ENCODE measurements at regions not wholly inside any gene's neighbourhood (a gene's known extent, or its start where the extent isn't known, plus 50 kb on each side); places are given as distances from the start of the nearest gene placed in this dataset.

DNA sequence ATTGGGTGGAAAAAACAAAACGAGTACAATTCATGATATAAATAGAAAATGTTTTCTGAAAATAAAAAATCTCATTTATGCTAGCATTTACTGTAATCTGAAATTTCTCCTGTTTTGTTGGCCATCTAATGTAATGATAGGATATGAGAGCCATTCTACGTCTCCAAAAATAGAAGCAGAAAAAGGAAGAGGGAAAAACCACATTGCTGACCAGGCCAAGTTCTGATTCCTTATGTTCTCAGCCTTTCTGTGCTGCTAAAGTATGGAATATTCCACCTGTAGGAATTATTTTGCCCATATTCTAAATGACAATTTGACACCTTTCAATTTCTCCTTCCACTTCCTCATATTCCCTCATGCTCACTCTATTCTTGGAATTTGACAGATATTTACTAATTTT lies 110.2 kb downstream of the TBXT start:
- POLR2A ChIA-PET (ENCODE audit: low non-redundant PET), result no interaction called here
- Histone ChIP-seq H3K27ac (ENCODE audit: low read depth, low read length, poor library complexity, severe bottlenecking) (no peak overlapping the region), H3K36me3 (ENCODE audit: insufficient read depth, low read length, poor library complexity, severe bottlenecking) (no peaks in the 10 kb centered on the region), H3K27me3 (replicated peaks; ENCODE audit: insufficient read depth, low read depth, low read length, poor library complexity) (no peaks in the 10 kb centered on the region), H3K4me1 (ENCODE audit: insufficient read depth, low read length, poor library complexity, severe bottlenecking) (no peaks in the 10 kb centered on the region), H3K9me3 (ENCODE audit: low read depth, low read length, poor library complexity, severe bottlenecking) (peaks cover 13% of the 10 kb centered on the region), H3K4me3 (ENCODE audit: low read depth, low read length, poor library complexity, severe bottlenecking) (no peak overlapping the region)
- no peak for DNase-seq (ENCODE audit: low spot score)
- no TSS peak for BruUV-seq (replicated peaks)
- TF ChIP-seq EZH2 (IDR thresholded peaks at IDR 0.05; ENCODE audit: borderline replicate concordance, low read depth, low read length, poor library complexity, severe bottlenecking), result no peak
- no peak for TF ChIP-seq CTCF (conservative IDR thresholded peaks at IDR 0.05; ENCODE audit: low read depth, low read length)
- intact Hi-C loops (cut with micrococcal nuclease; ENCODE audit: unreplicated experiment), result no loop called here
- CTCF ChIA-PET, result no interaction called here

- no peaks in the 10 kb centered on the region for H3K4me1 ChIP-seq (ENCODE audit: insufficient read depth, low read length, poor library complexity, severe bottlenecking)
- peaks cover 13% of the 10 kb centered on the region for H3K9me3 ChIP-seq (ENCODE audit: low read depth, low read length, poor library complexity, severe bottlenecking)
- H3K36me3 ChIP-seq (ENCODE audit: insufficient read depth, low read length, poor library complexity, severe bottlenecking), result no peaks in the 10 kb centered on the region
- H3K27me3 ChIP-seq (replicated peaks; ENCODE audit: insufficient read depth, low read depth, low read length, poor library complexity), result no peaks in the 10 kb centered on the region
- no peak for DNase-seq (ENCODE audit: low spot score)
- POLR2A ChIA-PET (ENCODE audit: low non-redundant PET), result no interaction called here
- TF ChIP-seq CTCF (conservative IDR thresholded peaks at IDR 0.05; ENCODE audit: low read depth, low read length) (no peak), EZH2 (IDR thresholded peaks at IDR 0.05; ENCODE audit: borderline replicate concordance, low read depth, low read length, poor library complexity, severe bottlenecking) (no peak)
- no TSS peak for BruUV-seq (replicated peaks)
- CTCF ChIA-PET, result no interaction called here
- intact Hi-C loops (cut with micrococcal nuclease; ENCODE audit: unreplicated experiment), result no loop called here
- H3K27ac ChIP-seq (ENCODE audit: low read depth, low read length, poor library complexity, severe bottlenecking), result no peak overlapping the region
- H3K4me3 ChIP-seq (ENCODE audit: low read depth, low read length, poor library complexity, severe bottlenecking), result no peak overlapping the region
Measured at GRCh38 chr6:166056637-166057036, 111.0 kb downstream of the TBXT start.

DNA sequence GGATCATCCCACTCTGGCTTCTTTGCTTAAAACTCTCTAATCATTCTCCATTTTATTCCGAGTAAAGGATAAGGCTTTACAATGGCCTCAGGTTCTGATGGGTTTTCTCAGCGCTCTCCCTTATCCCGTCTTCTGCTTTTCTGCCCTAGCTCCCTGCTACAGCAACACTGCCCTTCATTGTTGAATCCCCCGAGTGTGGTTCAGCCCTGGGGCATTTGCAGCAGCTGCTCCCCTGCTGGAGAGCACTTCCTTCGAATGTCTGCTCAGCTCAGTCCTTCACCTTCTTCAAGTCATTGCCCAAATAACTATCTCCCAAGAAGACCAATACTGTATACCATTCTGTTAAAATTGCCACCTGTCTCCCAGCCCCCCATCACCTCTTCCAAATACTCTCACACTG lies 111.8 kb downstream of the TBXT start:
- no TSS peak for BruUV-seq (replicated peaks)
- intact Hi-C loops (cut with micrococcal nuclease; ENCODE audit: unreplicated experiment), result no loop called here
- no peak overlapping the region for H3K4me3 ChIP-seq (ENCODE audit: low read depth, low read length, poor library complexity, severe bottlenecking)

More for the DNA sequence above, 111.8 kb downstream of the TBXT start:
- no peak for DNase-seq (ENCODE audit: low spot score)
- ChIA-PET CTCF (no interaction called here), POLR2A (ENCODE audit: low non-redundant PET) (no interaction called here)
- no peaks in the 10 kb centered on the region for H3K27me3 ChIP-seq (replicated peaks; ENCODE audit: insufficient read depth, low read depth, low read length, poor library complexity)
- no peak overlapping the region for H3K27ac ChIP-seq (ENCODE audit: low read depth, low read length, poor library complexity, severe bottlenecking)
- no peaks in the 10 kb centered on the region for H3K36me3 ChIP-seq (ENCODE audit: insufficient read depth, low read length, poor library complexity, severe bottlenecking)
- TF ChIP-seq CTCF (conservative IDR thresholded peaks at IDR 0.05; ENCODE audit: low read depth, low read length) (no peak), EZH2 (IDR thresholded peaks at IDR 0.05; ENCODE audit: borderline replicate concordance, low read depth, low read length, poor library complexity, severe bottlenecking) (no peak)
- H3K9me3 ChIP-seq (ENCODE audit: low read depth, low read length, poor library complexity, severe bottlenecking), result peaks cover 13% of the 10 kb centered on the region
- no peaks in the 10 kb centered on the region for H3K4me1 ChIP-seq (ENCODE audit: insufficient read depth, low read length, poor library complexity, severe bottlenecking)

Data from A673 (cell line).